Esophagus muscularis mucosa (tissue), 4 donors: ENCODE measurements at regions not wholly inside any gene's neighbourhood (a gene's known extent, or its start where the extent isn't known, plus 50 kb on each side); places are given as distances from the start of the nearest gene placed in this dataset.

Source experiments
- DNase-seq: peaks from one replicate; pipeline ENCODE4 v3.0.0-alpha.2; 2017; ENCODE audit errors: extremely low spot score
- H3K27ac ChIP-seq, 4 donors: fragments of 200-600 bp; sonication (generic); replicated peaks in 1 of 4; 1 replicate in 3 of 4; 2 replicates in 1 of 4; pipeline ENCODE4 v1.5.1; 2016 to 2019; ENCODE audit warnings: mild to moderate bottlenecking in 1 of 4
- H3K27me3 ChIP-seq, 4 donors: fragments of 200-600 bp; sonication (generic); one replicate each; pipeline versions ENCODE4 v1.5.1 to v1.6.0; 2016 to 2019
- H3K36me3 ChIP-seq, 4 donors: fragments of 200-600 bp; sonication (generic); one replicate each; pipeline ENCODE4 v1.5.1; 2016 to 2019
- H3K4me1 ChIP-seq, 4 donors: fragments of 200-600 bp; sonication (generic); one replicate each; pipeline ENCODE4 v1.5.1; 2016 to 2019
- H3K4me3 ChIP-seq, 4 donors: fragments of 200-600 bp; sonication (generic); 1 replicate in 2 of 4; 2 replicates in 2 of 4; pipeline ENCODE4 v1.5.1; 2016 to 2019; ENCODE audit warnings: mild to moderate bottlenecking in 4 of 4, moderate library complexity in 1 of 4
- H3K9me3 ChIP-seq, 4 donors: fragments of 200-600 bp; sonication (generic); 1 replicate in 3 of 4; 2 replicates in 1 of 4; pipeline ENCODE4 v1.5.1; 2016 to 2019
- CTCF ChIP-seq, 3 experiments: fragments of 200-600 bp in 2 of 3; fragments of 450-650 bp in 1 of 3; sonication (generic) in 2 of 3; IDR thresholded peaks; one replicate each; pipeline ENCODE4 v1.5.1; 2017 to 2019; ENCODE audit warnings: antibody characterized with exemption in 3 of 3, mild to moderate bottlenecking in 2 of 3, moderate library complexity in 1 of 3
- EP300 ChIP-seq: sonication (generic); formaldehyde crosslinking; IDR thresholded peaks from one replicate; pipeline ENCODE4 v1.6.1; 2017; ENCODE audit warnings: antibody characterized with exemption
- POLR2A ChIP-seq: fragments of 450-650 bp; IDR thresholded peaks from one replicate; pipeline ENCODE4 v1.6.1; 2017; ENCODE audit warnings: antibody characterized with exemption, moderate library complexity, mild to moderate bottlenecking, low read depth
- POLR2AphosphoS5 ChIP-seq, 2 donors: sonication (generic); formaldehyde crosslinking; IDR thresholded peaks; one replicate each; pipeline ENCODE4 v1.6.1; 2017; ENCODE audit warnings: antibody characterized with exemption in 2 of 2
- WGBS: methylation state at CpG from one replicate; pipeline ENCODE4 v1.1.5; 2018; 5-methylcytosine and 5-hydroxymethylcytosine counted together
- intact Hi-C: fragments of 100-400 bp; cut with DNase I; formaldehyde crosslinking; loops from one replicate; pipeline ENCODE4 v1.15.1; 2023

GRCh38 chr3:156609546-156609945 is 54.6 kb upstream of the SSR3 start:
- intact Hi-C loops: no loop called here
- Histone ChIP-seq H3K27me3 (no peaks in the 10 kb centered on the region), H3K36me3 (no peaks in the 10 kb centered on the region), H3K27ac (no peak overlapping the region), H3K4me3 (no peak overlapping the region), H3K4me1 (peaks cover 12 to 24% (median 19%) of the 10 kb centered on the region in 4 donors), H3K9me3 (no peaks in the 10 kb centered on the region)
- TF ChIP-seq EP300 (no peak), POLR2AphosphoS5 (IDR thresholded peaks at IDR 0.05) (no peak), POLR2A (no peak), CTCF (IDR thresholded peaks at IDR 0.05) (no peak)
- DNase-seq: no peak

GRCh38 chr3:156608601-156609514 is 53.9 kb upstream of the SSR3 start:
- Histone ChIP-seq H3K27me3 (no peaks in the 10 kb centered on the region), H3K4me3 (no peak overlapping the region), H3K9me3 (no peaks in the 10 kb centered on the region), H3K36me3 (no peaks in the 10 kb centered on the region), H3K27ac (no peak overlapping the region), H3K4me1 (peaks cover 13 to 31% (median 26%) of the 10 kb centered on the region in 4 donors)
- WGBS: 78% methylated on average over 9 of the region's 9 CpGs
- TF ChIP-seq EP300 (no peak), CTCF (IDR thresholded peaks at IDR 0.05) (no peak), POLR2A (no peak), POLR2AphosphoS5 (IDR thresholded peaks at IDR 0.05) (no peak)
- DNase-seq: peak; percentile 37
- intact Hi-C loops: no loop called here

GRCh38 chr3:156606729-156607128 is 51.8 kb upstream of the SSR3 start:
- no peaks in the 10 kb centered on the region for H3K36me3 ChIP-seq
- DNase-seq: no peak
- intact Hi-C loops: no loop called here
- no peaks in the 10 kb centered on the region for H3K9me3 ChIP-seq
- H3K4me3 ChIP-seq: peak overlapping the region in 3 of 4 donors; percentile 52 to 57 (median 54)
- no peak for TF ChIP-seq POLR2A
- no peak for TF ChIP-seq POLR2AphosphoS5 (IDR thresholded peaks at IDR 0.05)
- no peak for TF ChIP-seq CTCF (IDR thresholded peaks at IDR 0.05)
- no peak for TF ChIP-seq EP300
- H3K4me1 ChIP-seq: peaks cover 16 to 52% (median 38%) of the 10 kb centered on the region in 4 donors
- no peaks in the 10 kb centered on the region for H3K27me3 ChIP-seq
- H3K27ac ChIP-seq: peak overlapping the region in 3 of 4 donors; percentile 78 to 85 (median 83)
- 86% methylated on average over 4 of the region's 4 CpGs for WGBS

- intact Hi-C loops: no loop called here
- peaks cover 16 to 58% (median 38%) of the 10 kb centered on the region in 4 donors for H3K4me1 ChIP-seq
- peak; percentile 91 for DNase-seq
- peak overlapping the region; percentile 78 to 85 (median 82) for H3K27ac ChIP-seq
- TF ChIP-seq CTCF (IDR thresholded peaks at IDR 0.05) (no peak), EP300 (no peak), POLR2A (no peak), POLR2AphosphoS5 (IDR thresholded peaks at IDR 0.05) (peak; percentile 16 to 33)
- no peaks in the 10 kb centered on the region for H3K27me3 ChIP-seq
- 7% methylated on average over 34 of the region's 37 CpGs for WGBS
- no peaks in the 10 kb centered on the region for H3K36me3 ChIP-seq
- H3K9me3 ChIP-seq: no peaks in the 10 kb centered on the region
- H3K4me3 ChIP-seq: peak overlapping the region; percentile 50 to 57 (median 53)
Observed at GRCh38 chr3:156605686-156606605, 51.0 kb upstream of the SSR3 start.
